OCI-LY1 (cell line): ENCODE measurements at regions not wholly inside any gene's neighbourhood (a gene's known extent, or its start where the extent isn't known, plus 50 kb on each side); places are given as distances from the start of the nearest gene placed in this dataset.

ENCODE experiments used
- CTCF ChIP-seq: fragments of 200-600 bp; sonication (generic), shearing (Covaris generic); IDR thresholded peaks from 2 replicates; pipeline ENCODE4 v1.5.1; 2017; ENCODE audit warnings: mild to moderate bottlenecking, antibody characterized with exemption, low read length, moderate library complexity, mixed read lengths
- EZH2 ChIP-seq: fragments of 200-600 bp; sonication (generic), shearing (Covaris generic); IDR thresholded peaks from 2 replicates; pipeline ENCODE4 v1.8.0; 2017; ENCODE audit warnings: borderline replicate concordance, mixed run types, mild to moderate bottlenecking, antibody characterized with exemption, low read length, moderate library complexity, mixed read lengths

GRCh38 chr2:240290432-240291336, 144.8 kb upstream of the GPC1 start:
- TF ChIP-seq CTCF, result no peak
- TF ChIP-seq EZH2, result no peak
